ENCODE measurements at regions not wholly inside any gene's neighbourhood (a gene's known extent, or its start where the extent isn't known, plus 50 kb on each side); places are given as distances from the start of the nearest gene placed in this dataset.
A peak's percentile ranks its signal among the peaks of the same experiment; 100 is the strongest.

GRCh38 chr1:25036117-25036546 lies 106.1 kb upstream of the RUNX3 start:
- 32% methylated on average over 3 of the region's 3 CpGs for WGBS (ENCODE audit: low lambda C conversion rate)
- Histone ChIP-seq H3K9me3 (ENCODE audit: low read length) (no peaks in the 10 kb centered on the region), H3K27ac (ENCODE audit: extremely low read length, insufficient read depth, low read length) (no peak overlapping the region), H3K4me3 (replicated peaks in 1 of 3; ENCODE audit: insufficient read depth in 1 of 3, low read depth in 2 of 3, low read length in 3 of 3) (no peak overlapping the region), H3K79me2 (ENCODE audit: insufficient read depth, low read length) (no peaks in the 10 kb centered on the region), H2AFZ (ENCODE audit: low read length) (no peak overlapping the region), H3K36me3 (replicated peaks in 1 of 2; ENCODE audit: control insufficient read depth in 1 of 2, insufficient read depth in 2 of 2, low read length in 2 of 2) (no peaks in the 10 kb centered on the region), H4K20me1 (ENCODE audit: insufficient read depth, low read length) (no peaks in the 10 kb centered on the region), H3K4me2 (ENCODE audit: low read depth, low read length) (no peak overlapping the region), H3K27me3 (ENCODE audit: control insufficient read depth in 1 of 2, insufficient read depth in 2 of 2, low read length in 2 of 2) (peaks cover 3 to 26% of the 10 kb centered on the region in 2 experiments; a peak in 2 of 5 replicates), H3K4me1 (ENCODE audit: insufficient read depth, low read length) (peaks cover 7% of the 10 kb centered on the region; the same call in 1 of the 2 replicates), H3K9ac (ENCODE audit: insufficient read depth, low read depth, low read length) (no peak overlapping the region)
- no peak for DNase-seq (ENCODE audit: low spot score)
- CTCF ChIA-PET (ENCODE audit: low intra/inter-chr PET ratio, low total read pairs): no interaction called here
- BruUV-seq (replicated peaks): no TSS peak
- in situ Hi-C loops (cut with HindIII; ENCODE audit: extremely low pct_ligation_motif_present, low pct_unique_long_range_greater_than_20kb) (loop anchor here (5.0 kb wide), 2 partner anchors 104 to 189 kb away; partner anchors contain the start of gene RUNX3), intact Hi-C loops (cut with micrococcal nuclease; ENCODE audit: unreplicated experiment) (loop anchor here (5.0 kb wide), 1 partner anchor 171 kb away; no protein-coding TSS in a partner anchor)
- no peak for ATAC-seq
- POLR2A ChIA-PET: no interaction called here
- FAIRE-seq: no peak
- TF ChIP-seq THAP8 (CRISPR knock-in tag; IDR thresholded peaks at IDR 0.05; ENCODE audit: borderline replicate concordance): no peak
- TF ChIP-seq NR1H2 (CRISPR knock-in tag; IDR thresholded peaks at IDR 0.05; ENCODE audit: borderline replicate concordance, low read depth): no peak
- TF ChIP-seq PLRG1 (conservative IDR thresholded peaks at IDR 0.05): 0 out of 2 replicates have a peak, but pooled peaks have one; percentile 2
- no peak for TF ChIP-seq ZNF570 (CRISPR knock-in tag; IDR thresholded peaks at IDR 0.05; ENCODE audit: borderline replicate concordance)
- no peak for TF ChIP-seq DDIT3 (CRISPR knock-in tag; IDR thresholded peaks at IDR 0.05)
- TF ChIP-seq ZBTB8A (CRISPR knock-in tag; IDR thresholded peaks at IDR 0.05; ENCODE audit: borderline replicate concordance, low read depth): no peak
- no peak for TF ChIP-seq ELF4 (CRISPR knock-in tag; IDR thresholded peaks at IDR 0.05; ENCODE audit: borderline replicate concordance)
- no peak for TF ChIP-seq AFF4 (CRISPR knock-in tag; IDR thresholded peaks at IDR 0.05)
- peak; percentile 93 for TF ChIP-seq CREB1 (IDR thresholded peaks at IDR 0.05)
- no peak for TF ChIP-seq CREB1 (CRISPR knock-in tag; IDR thresholded peaks at IDR 0.05)
- 0 out of 2 replicates have a peak, but pooled peaks have one; percentile 17 for TF ChIP-seq FOXP1 (IDR thresholded peaks at IDR 0.05)
- no peak for TF ChIP-seq FOXP1 (CRISPR knock-in tag; IDR thresholded peaks at IDR 0.05)
- no peak for TF ChIP-seq TRIM24 (CRISPR knock-in tag; IDR thresholded peaks at IDR 0.05)
- peak; percentile 85; the same call in 1 of the 2 replicates for TF ChIP-seq IKZF1 (IDR thresholded peaks at IDR 0.05)
- TF ChIP-seq ZNF367 (CRISPR knock-in tag; IDR thresholded peaks at IDR 0.05; ENCODE audit: borderline replicate concordance): no peak
- no peak for TF ChIP-seq ZBTB7B (CRISPR knock-in tag; IDR thresholded peaks at IDR 0.05)
- TF ChIP-seq FOXA1 (IDR thresholded peaks at IDR 0.05): peak; percentile 39; the same call in 1 of the 2 replicates
- no peak for TF ChIP-seq FOXA1 (CRISPR knock-in tag; IDR thresholded peaks at IDR 0.05)
- TF ChIP-seq HMGXB4 (CRISPR knock-in tag; IDR thresholded peaks at IDR 0.05; ENCODE audit: borderline replicate concordance in 1 of 2, low read depth in 1 of 2): no peak
- no peak for TF ChIP-seq ARNT2 (CRISPR knock-in tag; IDR thresholded peaks at IDR 0.05; ENCODE audit: low read depth)
- no peak for TF ChIP-seq ZNF251 (CRISPR knock-in tag; IDR thresholded peaks at IDR 0.05)
- TF ChIP-seq ZNF878 (CRISPR knock-in tag; IDR thresholded peaks at IDR 0.05): no peak

Measured in HepG2 (cell line).